Activated CD4-positive, alpha-beta T cell treated with anti-CD3 and anti-CD28 coated beads, Interleukin-2, amount 50 U/mL, for 1 hour (primary cell): ENCODE measurements at regions not wholly inside any gene's neighbourhood (a gene's known extent, or its start where the extent isn't known, plus 50 kb on each side); places are given as distances from the start of the nearest gene placed in this dataset.
"Not testable (repeated sequence)": the region's sequence is repeated elsewhere in the genome, so short reads cannot be mapped to it uniquely, and the experiment has no call there.

Source experiments
- DNase-seq: peaks from one replicate; pipeline ENCODE4 v3.0.0-alpha.2; 2020

DNA sequence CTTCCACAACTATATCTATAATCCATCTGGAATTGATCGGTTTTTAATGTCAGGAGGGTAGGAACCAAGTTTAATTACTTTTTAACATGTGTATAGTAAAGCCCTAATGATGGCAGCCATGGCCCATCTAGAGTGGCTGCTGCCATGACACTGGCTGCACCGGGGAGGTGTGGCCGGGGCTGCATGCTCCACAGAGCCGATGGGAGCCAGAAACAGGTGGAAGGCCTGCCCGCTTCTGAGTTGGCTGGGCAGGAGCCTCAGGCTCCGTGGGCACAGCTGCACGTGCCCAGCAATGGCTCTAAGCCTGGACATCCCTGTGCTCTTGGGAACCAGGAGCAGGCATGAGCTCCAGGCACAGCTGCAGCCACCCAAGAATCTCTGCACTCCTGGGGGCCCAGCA, 73.0 kb downstream of the GBP6 start:
- no peak for DNase-seq

DNA sequence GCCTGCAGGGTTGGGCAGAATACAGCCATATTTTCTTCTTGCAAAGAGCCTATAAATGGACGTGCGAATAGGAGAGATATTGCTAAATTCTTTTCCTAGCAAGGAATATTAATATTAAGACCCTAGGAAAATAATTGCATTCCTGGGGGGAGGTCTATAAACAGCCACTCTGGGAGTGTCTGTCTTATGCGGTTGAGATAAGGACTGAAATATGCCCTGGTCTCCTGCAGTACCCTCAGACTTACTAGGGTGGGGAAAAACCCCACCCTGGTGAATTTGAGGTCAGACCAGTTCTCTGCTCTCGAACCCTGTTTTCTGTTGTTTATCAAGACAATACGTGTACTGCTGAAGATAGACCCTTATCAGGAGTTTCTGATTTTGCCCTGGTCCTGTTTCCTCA, 74.4 kb downstream of the GBP6 start:
- not testable (repeated sequence) for DNase-seq

DNA sequence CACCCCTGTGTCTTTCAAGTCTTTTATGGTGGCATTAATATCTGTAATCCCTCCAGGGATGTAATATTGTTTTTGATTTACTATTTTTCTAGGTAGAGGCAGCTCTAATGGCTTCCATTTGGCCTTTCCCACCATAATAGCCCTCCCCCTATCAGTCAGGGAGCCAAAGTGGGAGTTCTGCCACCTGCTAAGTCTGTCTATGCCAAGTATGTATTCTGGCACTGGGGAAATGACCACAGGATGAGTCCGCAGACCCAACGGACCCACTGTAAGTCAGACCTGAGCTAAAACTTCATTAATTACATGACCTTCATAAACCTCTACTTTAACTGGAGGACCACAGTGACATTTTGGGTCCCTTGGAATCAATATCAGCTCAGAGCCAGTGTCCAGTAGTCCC, 77.1 kb downstream of the GBP6 start:
- DNase-seq = no peak

DNA sequence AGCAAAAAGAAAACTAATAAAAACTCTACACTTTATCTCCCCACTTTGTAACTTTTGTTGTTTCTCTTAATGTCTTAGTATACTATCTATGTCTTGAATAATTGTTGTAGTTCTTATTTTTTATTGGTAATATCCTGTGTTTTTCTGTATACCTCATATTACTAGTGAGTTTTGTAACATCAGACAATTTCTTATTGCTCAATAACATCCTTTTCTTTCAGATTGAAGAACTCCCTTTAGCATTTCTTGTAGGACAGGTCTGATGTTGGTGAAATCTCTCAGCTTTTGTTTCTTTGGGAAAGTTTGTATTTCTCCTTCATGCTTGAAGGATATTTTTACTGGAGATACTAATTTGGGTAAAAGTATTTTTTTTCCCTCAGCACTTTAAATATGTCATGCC, 79.8 kb upstream of the LRRC8B start:
- no peak for DNase-seq

DNA sequence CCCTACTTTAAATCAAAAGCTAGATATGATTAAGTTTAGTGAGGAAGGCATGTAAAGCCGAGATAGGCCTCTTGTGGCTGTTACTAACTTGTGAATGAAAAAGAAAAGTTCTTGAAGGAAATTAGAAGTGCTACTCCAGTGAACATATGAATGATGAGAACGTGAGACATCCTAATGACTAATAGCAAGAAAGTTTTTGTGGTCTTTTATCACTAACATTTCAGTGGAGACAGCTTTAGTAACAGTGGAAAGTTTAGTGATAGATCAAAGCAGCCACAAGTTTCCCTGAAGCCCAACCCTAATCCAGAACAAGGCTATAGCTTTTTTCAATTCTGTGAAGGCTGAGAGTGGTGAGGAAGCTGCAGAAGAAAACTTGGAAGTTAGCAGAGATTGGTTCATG, 73.6 kb upstream of the LRRC8B start:
- DNase-seq = no peak

DNA sequence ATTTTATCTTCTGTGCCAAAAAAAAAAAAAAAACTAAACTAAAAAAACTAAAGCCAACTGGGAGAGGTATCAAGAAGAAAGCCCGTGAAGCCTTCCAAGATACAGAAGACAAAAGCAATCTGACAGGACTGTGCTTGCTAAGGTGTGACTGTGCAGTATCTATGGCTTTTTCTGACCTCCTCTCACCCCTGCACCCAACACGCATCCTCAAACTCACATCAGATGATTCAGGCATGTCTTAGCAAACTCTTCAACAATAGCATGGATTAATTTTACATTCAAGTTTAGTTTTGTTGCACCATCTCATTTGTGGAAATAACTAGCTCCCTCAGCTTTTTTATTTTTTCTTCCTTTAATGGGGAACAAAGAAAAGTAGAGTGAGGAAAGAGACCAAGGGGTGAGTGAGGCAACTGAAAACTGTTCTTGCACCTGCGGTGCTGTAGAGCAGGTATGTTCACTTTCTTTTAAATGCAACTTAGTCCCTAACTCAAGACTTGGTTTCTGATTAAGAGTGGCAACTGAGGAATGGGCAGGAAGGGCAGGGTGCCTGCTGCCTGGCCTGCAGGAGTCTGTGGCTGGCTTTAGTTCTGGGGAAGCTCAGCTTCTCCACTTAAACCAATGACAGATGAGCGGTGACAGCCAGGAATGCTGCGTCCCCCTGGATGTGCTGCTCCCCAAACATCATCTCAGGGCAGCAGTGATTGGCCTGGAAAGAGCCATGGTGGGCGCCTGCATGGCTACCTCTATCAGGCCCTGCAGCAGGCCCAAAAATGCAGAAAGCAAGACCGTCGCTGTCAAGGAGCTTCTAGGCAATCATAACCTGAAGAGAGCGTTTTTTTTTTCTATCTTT, 71.3 kb upstream of the LRRC8B start:
- no peak for DNase-seq

DNA sequence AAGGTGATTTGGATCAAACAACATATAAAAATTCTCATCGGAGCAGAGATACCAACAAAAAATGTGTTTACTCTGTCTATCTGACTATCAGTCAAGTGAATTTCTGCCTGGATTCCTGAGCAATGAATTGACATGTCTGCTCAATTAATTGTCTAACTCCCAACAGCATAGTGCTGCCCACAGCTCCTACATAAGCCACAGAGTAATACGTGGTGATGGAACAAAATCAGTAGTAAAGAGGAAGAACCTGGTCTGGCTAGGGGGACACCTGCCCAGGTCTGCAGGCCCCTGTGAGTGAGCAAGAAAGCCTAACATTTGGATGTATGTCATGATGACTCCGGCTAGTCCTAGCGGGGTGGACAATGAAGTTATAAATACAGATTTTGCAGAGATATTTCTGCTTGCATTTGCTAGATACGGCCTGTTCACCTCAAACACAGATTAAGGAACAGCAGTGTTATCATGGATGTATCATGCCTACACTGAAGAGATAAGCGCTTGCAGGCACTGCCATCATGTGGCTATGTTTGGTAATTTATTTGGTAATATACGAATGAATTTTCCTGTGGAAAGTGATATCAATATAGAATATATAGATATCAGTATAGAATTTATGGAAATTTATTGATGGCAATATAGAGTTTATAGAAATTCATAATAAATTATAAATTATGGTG, 69.6 kb upstream of the LRRC8B start:
- DNase-seq = peak; percentile 61

DNA sequence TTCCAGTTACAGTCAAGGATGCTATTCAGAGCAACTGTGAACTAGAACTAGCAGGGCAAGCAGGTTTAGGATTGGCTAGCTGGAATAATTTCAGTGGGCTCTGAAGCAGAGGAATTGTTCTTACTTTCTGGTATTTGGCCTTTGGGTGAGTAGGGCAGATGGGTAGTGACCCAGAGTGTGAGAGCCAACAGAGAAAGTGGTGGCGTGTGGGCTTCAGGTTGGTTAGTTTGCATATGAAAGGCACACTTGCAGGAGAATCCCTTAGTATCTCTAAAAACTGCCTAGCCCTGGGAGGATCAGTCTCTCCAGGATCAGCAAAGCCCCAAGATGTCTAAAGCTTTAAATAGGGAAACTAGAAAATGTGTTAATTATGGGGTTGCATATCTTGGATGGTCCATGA, 67.6 kb upstream of the LRRC8B start:
- DNase-seq = no peak

DNA sequence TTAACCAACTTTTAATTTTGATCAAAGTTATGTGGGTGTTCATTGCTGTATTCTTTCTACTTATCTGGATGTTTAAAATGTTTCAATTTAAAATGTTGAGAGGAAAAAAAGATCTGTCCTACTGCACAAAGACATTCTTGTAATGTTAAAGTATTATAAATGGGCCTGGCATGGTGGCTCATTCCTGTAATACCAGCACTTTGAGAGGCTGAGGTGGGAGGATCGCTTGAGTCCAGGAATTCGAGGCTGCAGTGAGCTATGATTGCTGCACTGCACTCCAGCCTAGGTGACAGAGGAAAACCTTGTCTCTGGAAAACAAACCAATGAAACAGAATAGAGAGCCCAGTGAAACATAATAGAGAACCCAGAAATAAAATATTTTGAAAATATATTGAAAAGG, 65.5 kb upstream of the LRRC8B start:
- DNase-seq = no peak

DNA sequence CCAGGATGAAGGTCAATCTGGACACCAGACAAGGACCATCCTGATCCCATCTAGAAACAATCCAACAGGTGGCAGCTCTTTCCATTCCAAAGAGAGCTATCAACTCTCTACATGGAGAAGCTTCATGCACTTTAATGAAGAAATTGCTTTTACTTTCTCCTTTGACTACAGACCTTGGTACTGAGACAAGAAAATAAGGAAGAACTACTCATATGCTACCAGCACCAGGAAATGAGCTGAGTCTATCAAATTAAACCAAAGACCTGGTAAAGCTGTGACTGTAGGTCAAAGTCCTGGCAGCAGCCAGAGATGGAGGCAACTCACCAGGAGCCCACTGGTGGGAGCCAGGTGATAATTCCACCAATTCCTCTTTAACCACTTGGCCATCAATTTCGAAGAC, 64.3 kb upstream of the LRRC8B start:
- no peak for DNase-seq

DNA sequence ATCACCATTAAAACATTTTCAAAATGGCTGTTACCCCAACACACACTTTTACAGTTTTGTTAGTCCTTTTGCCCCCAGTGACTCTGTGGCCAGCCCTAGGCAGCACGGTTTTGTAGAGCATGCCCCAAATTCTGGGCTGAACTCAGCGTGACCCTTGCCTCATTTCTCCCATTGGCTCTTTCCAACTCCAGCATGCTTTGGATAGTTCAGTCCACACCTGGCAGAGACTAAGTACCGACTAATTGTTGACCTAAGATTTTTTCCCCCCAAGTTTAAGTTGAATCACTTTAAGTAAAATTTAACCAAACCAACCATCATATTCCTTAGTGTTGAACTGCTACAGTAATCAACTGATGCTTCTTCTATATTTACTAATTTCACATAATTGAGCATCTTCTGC, 62.4 kb upstream of the LRRC8B start:
- DNase-seq = no peak

DNA sequence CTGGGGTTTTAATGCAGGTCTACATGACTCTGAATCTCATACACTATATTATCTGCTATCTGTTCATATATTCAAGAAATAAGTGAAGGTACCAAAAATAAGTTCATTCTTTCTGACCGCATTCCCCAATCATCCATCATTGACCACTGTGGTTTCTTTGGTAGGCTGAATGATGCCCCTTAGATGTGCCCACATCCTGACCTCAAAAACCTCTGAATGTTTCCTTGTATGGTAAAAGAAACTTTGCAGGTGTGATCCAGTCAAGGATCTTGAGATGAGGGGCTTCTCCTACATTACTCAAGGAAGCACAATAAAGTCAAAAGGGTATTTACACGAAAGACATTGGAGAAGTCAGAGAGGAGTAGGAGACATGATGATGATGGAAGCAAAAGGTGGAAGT, 60.6 kb upstream of the LRRC8B start:
- DNase-seq = no peak

DNA sequence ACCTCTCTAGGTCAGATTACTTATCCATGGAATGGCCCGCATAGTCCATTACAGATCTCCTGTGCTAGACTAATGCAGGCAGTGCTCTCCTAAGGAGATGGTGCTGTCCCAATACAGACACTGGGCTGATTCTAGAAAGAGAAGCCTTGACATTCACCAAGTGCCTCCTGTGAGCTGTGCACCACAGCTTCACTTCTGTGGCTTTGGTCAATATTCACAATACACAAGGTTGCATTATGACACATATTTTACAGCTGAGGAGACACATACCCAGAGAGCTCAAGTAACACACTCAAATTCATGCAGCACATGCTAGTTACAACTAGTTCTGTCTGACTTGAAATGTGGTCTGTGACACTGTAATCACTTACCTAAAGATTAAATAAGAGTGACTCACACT, 59.4 kb upstream of the LRRC8B start:
- DNase-seq = no peak

DNA sequence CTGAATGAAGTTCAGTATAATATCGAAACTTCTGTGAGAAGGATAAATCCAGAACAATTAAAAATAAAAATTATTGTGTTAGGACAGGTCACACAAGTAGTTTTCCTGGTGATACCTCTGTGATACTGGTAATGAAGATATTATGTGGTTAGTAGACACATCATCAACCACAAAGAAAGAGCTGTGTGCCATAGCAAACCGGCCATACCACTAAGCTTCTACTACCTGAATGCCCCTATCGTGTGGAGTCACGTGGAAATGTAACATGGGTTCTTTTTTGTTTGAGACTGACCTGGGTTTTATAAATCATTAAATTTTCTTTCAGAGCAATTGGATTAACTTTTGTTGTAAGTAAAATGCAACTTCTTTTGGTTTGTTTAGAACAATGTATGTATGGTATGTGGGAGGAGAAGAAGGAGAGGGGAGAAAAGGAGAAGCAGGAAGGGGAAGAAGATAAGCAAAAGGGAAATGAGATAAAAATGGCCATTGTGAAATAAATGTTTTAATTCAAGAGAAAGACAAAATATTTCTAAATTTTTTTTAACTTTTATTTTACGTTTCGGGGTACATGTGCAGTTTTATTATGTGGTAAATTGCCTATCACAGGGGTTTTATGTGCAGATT, 58.2 kb upstream of the LRRC8B start:
- no peak for DNase-seq

DNA sequence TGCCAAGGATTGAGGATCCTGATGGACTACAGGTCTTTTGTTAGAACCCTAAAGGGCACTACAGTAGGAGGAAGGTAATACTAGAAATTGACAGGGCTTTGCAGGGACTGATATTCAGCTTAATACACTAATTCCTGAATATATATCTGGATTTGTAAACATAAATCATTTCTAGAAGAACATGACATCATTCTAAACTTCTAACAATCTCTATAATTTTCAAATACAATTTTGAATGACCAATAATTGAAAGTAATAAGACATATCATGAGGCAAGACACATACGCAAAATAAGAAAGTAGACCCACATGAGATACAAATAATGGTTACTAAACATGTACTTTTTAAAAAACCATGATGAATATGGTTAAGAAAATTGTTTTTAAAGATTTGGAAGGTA, 52.4 kb upstream of the LRRC8B start:
- DNase-seq = no peak

DNA sequence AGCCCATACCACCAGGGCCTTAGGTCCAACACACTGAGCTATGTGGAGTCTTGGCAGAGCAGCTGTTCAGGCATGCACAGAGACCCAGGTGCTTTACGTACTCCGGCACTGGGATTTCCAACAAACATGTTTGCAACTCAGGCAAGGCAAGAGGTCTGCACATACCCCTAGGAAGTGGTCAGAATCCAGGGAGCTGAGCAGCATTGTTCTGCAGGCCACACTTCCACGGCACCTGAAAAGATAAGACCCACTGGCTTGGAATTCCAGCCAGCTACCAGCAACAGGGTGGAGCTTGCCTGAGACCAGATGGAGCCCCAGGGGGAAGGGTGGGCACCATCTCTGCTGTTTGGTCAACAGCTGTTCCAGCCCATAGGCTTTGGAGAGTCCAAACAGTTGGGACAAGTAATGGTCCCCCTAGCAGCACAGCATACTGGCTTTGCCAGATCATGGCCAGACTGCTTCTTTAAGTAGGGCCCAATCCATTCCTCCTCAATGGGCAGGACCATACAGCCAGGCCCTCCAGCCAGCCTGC, 51.7 kb upstream of the LRRC8B start:
- no peak for DNase-seq
